A549 (cell line): ENCODE measurements at regions not wholly inside any gene's neighbourhood (a gene's known extent, or its start where the extent isn't known, plus 50 kb on each side); places are given as distances from the start of the nearest gene placed in this dataset.

Source experiments
- CTCF ChIP-seq: fragments of >200 bp; sonication (Bioruptor Twin); formaldehyde crosslinking; IDR thresholded peaks from 3 replicates; pipeline ENCODE4 v1.5.1; 2016
- HMGXB4 ChIP-seq: fragments of 250-450 bp; sonication (Bioruptor Pico); IDR thresholded peaks from 2 replicates; pipeline ENCODE4 v1.5.0; 2021; ENCODE audit warnings: mild to moderate bottlenecking, moderate library complexity, borderline replicate concordance
- RAD21 ChIP-seq, 2 experiments: fragments of >200 bp in 1 of 2; sonication (Bioruptor Twin) in 1 of 2; formaldehyde crosslinking in 1 of 2; IDR thresholded peaks in 1 of 2; conservative IDR thresholded peaks in 1 of 2; 2 replicates in 1 of 2; 3 replicates in 1 of 2; pipeline ENCODE4 v1.6.1; 2012 to 2018; ENCODE audit warnings: inconsistent platforms in 1 of 2
- RNF2 ChIP-seq: fragments of 200-600 bp; sonication (generic); IDR thresholded peaks from 2 replicates; pipeline ENCODE4 v1.6.1; 2016; ENCODE audit warnings: low read depth, mild to moderate bottlenecking, antibody characterized with exemption, moderate library complexity, borderline replicate concordance

GRCh38 chr21:27365394-27365793 is 398.5 kb upstream of the ADAMTS5 start:
- TF ChIP-seq RNF2 (no peak), HMGXB4 (CRISPR knock-in tag) (no peak), CTCF (no peak), RAD21 (conservative IDR thresholded peaks at IDR 0.05 in 1 of 2, IDR thresholded peaks at IDR 0.05 in 1 of 2) (no peak)
